Suppressor macrophage (primary cell): ENCODE measurements at regions not wholly inside any gene's neighbourhood (a gene's known extent, or its start where the extent isn't known, plus 50 kb on each side); places are given as distances from the start of the nearest gene placed in this dataset.
"Not testable (repeated sequence)": the region's sequence is repeated elsewhere in the genome, so short reads cannot be mapped to it uniquely, and the experiment has no call there.

Experiments used
- DNase-seq, 4 experiments: peaks; one replicate each; pipeline ENCODE4 v3.0.0-alpha.2; 2020 to 2022

DNA sequence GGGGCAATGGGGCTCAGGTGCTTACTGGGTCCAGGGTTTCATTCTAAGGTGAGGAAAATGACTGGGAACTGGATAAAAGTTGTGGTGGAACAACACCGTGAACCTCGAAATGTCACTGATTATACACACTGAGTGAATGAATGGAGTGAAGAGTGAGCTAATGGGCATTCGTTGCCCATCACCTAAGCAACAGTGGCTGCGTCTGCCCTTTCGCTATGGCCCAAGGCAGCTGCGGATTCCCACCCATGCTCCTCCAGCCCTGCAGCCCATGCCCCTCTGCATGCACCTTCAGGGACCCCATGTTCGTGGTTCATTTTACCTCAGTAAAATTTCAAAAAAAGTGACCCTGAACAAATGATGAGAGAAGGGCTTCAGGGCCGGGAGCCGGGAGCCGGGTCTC lies 196.3 kb downstream of the CTTN start:
- no peak for DNase-seq

DNA sequence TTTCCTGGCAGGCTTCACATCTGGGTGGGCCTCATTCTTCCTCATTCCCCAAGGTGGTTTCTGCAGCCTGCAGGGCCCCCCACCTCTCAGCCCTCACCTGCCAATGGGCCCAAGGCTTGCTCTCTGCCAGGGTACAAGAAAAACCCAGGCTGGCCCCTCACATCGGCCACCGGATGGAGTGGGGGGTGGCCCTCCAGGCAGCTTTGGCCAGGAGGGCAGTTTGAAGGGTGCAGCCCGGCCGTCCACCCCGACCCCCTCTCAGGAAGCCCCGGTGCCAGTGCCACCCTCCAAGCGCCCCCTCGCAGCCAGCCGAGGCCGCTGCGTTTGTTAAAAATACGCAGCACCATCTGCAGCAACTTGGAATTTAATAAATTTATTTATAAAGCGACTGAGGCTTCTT lies 196.7 kb downstream of the CTTN start:
- DNase-seq = no peak

DNA sequence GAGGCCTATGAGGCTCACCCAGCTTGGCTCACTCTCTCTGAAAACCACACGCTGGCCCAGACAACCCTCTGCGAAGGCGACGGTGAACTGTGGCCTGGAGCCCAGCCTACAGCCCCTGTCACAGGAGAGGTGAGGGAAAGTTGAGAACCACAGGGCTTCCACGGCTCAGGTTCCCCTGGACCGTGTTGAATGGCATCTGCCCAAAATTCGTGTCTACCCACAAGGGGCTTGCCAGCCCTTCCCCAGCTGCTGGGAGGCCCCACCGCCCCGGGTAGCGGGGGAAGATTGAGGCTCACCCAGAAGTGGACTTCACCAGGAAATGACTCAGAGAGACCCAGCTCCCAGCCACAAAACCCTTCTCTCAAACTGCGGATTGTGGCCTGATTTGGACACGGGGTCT lies 197.1 kb downstream of the CTTN start:
- no peak for DNase-seq

DNA sequence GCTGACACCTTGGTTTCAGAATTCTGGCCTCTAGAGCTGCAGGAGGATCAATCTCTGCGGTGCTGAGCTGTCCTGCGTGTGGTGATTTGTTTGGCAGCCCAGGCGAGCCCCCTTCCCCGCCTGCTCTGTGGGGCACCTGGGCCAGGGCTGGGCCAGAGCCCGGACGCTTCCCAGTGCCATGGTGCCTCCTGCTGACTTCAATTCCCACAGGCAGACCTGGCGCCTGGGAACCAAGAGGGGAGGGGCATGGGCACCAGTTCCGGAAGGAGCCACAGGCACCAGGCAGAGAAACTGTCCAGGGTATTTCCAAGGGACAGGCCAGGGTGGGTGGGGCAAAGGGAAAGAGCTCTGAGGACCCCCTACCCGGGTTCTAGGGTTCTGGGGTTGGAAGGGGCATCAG lies 197.8 kb downstream of the CTTN start:
- no peak for DNase-seq

DNA sequence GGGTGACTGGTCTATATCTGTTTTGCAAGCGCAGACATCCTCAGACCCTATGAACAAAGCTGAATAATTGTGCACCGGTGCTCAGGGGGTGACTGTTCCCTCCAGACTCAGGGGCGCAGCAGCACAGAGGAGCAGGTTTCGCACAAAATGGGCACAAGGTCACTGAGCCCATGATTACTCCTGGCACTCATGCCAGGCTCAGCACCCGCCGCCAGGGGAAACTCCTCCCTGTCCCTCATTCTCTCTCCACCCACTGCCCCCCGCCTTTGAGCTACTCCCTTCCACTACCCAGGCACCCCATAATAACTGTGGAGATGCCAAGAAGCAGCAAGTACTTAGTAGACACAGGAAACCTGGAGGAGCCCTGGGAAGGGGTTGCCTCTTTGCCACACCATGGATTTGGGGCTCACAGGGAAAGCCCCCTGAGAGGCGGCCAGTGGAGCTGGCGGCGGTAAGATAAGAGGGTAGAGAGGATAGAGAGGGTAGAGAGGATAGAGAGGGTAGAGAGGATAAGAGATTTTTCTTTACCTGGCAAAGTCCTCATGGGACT lies 198.8 kb downstream of the CTTN start:
- DNase-seq = no peak

DNA sequence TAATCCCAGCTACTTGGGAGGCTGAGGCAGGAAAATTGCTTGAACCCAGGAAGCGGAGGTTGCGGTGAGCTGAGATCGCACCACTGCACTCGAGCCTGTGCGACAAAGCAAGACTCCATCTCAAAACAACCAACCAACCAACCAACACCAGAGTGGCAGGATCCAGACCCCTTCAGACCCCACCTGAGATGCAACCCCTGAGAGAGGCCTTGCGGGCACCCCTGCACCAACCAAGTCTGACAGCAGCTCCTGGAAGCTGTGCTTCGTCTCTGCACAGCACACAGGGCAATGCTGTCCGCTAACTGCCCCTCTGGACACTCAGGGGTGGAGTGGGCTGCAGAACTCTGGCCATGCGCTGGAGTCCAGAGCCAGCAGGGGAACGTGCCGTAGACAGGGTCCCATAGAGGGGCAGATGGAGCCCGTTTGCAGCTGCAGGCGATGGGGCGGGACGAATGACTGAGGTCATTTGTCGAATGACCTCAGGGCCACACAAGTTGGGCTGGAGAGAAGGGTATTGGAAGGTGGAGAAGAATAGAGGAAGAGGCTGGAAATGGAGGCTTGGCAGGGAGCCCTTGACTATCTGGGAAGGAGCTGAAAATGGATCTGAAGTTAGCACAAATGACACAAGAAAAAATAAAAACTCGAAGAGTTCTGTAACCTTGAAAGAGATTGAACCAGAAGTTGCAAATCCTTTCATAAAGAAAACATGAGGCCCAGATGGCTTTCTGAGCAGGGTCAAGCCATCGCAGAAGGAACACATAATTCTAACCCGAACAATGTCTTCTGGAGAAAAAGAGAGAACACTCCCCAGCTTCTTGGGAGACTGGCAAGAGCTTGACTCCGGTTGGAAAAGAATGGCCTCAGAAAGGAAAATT lies 199.7 kb downstream of the CTTN start:
- peak in 1 of 4 experiments; percentile 5 for DNase-seq

DNA sequence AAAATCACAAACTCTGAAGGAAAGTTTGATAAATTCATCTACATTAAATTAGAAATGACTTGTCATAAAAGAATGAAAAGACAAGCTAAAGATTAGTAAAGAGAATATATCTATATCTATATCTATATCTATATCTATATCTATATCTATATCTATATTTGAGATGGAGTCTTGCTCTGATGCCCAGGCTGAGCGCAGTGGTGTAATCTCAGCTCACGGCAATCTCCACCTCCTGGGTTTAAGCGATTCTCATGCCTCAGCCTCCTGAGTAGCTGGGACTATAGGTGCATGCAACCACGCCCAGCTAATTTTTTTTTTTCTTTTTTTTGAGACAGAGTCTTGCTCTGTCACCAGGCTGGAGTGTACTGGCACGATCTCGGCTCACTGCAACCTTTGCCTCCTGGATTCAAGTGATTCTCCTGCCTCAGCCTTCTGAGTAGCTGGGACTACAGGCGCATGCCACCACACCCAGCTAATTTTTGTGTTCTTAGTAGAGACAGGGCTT lies 202.6 kb downstream of the CTTN start:
- DNase-seq = not testable (repeated sequence)

DNA sequence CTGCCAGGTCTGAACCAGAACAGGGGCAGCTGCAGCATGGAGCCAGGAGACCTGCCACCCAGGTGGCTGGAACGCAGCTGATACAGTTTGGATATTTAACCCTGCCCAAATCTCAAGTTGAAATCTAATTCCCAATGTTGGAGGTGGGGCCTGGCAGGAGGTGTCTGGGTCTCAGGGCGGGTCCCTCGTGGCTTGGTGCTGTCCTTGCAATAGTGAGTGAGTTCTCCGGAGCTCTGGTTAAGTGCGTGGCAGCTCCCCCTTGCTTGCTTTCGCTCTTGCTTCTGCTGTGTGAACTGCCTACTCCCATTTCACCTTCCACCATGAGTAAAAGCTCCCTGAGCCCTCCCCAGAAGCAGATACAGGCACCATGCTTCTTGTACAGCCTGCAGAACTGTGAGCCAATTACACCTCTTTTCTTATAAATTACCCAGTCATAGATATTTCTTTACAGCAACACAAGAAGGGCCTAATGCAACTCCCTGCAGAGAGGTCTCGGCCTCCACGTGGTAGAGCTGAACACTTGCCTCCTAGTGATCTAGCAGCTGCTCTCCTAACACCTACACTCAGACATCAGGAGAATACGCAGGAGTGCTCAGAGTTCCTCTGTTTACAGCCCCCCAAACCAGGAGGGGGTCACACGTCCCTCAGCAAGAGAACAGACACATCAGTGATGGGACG lies 203.7 kb downstream of the CTTN start:
- no peak for DNase-seq

DNA sequence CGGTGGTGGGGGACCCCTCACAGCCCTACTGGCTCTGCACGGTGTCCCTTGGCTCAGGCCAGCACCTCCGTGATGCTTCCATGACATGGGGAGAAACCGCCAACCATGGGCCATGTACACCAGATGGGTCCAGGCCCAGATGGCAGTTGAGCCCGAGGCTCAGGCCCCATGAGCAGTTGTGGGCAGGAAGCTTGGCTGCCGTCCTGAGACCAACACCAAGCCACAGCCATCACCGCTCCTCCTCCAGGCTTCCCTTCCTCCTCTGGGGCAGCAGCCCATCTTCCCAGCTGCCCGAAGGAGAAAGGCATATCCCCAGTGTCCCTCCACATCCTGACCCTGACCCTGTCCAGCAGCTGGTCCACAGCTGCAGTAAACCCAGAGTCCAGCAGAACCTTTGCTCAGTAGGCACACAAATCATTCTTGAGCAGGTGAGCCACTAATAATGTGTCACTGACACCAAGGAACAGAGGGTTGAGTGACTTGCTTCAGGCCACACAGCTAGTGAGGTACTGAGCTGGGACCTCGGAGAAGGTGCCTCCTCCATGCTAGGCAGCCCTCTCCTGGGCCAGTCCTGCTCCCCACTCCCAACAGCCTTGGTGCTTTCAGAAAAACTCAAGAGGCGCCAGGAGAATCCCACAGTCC lies 204.9 kb downstream of the CTTN start:
- DNase-seq = no peak

DNA sequence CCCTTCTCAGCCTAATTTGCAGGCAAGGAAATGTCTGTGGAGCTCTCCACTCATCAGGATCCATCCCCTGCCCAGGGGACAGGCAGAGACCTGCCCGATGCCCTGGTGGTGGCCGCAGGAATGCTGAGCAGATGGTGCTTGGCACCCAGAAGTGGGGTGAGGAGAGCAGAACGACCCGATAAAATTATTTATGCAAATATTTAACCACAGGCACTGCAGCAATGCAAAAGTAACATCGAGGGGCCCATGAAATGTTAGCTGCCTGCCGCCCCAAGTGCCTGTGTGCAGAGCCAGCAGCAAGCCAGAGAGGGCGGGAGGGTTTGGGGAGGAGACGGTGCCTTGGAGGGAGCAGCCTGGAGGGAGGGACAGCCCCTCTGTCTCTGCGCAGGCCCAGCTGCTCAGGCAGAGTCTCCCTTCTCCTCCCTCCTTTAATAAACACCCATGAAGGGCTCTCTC lies 205.5 kb downstream of the CTTN start:
- no peak for DNase-seq

DNA sequence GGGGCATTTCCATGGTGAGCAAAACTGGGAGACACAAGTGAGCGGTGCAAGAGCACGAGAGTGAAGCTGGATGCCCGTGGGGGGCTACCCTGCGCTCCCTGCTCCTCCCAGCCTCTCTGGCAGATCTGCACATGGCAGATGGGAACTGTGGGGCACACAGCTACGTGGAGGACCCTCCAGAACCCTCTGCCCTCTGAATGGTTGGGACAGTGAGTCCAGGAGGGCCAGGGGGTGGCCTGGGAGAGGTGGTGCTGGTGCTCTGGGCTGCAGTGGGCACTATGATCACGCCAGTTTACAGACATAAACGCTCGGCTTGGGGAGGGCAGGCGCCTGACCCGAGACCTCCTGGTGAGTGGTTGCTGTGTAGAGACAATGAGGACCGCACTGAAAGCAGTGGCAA lies 205.9 kb downstream of the CTTN start:
- no peak for DNase-seq

DNA sequence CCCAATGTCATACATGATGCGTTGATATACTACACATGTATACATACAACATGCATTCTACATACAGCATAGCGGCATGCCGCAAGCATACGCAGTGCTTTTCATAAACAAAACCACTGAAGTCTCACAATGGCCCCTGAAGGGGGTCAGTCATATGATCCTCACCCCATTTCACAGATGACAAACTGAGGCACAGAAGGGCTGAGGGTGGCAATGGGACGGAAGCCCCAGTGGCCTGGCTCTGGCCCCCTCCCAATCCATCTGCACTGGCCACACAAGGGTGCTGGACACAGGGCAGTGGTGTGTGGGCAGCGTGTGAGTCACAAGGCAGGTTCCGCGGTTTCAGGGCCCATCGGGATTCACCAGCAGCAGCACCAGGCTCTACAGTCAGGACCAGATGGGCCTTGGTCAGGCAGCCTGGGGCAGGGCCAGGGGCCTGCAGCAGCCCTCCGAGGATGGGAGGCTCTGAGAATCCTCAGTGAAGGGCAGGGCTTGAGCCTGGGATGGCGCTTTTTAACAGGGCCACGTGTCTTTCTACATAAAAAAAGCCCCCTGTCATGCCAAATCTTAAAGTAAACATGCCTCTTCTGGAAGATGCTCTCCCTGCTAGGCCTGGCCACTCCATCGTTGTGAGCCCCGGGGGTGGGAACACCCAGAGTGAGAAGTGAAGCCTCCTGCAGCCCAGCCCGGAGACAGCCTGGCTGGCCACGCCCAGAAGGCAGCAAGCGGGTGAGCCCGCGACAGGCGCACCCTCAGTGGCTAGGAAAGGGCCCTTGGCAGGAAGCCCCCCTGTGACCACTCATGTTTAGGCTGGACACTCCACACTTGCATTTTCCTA lies 206.5 kb downstream of the CTTN start:
- DNase-seq = no peak

DNA sequence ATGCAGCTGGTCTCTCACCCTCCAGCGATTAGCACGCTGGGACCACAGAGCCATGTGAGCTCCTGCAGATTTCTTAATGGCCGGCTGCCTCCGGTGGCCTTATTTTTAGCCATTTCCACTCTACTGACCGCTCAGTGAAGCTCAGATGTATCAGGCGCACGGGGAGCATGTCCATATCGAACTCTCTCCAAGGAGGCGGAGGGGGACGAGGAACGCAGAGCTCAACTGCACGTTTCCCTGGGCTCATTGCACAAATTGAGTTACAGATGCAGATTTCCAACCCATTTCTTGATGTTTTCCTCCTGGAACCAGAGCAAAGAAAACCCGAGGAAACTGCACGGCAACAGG lies 207.1 kb downstream of the CTTN start:
- no peak for DNase-seq

DNA sequence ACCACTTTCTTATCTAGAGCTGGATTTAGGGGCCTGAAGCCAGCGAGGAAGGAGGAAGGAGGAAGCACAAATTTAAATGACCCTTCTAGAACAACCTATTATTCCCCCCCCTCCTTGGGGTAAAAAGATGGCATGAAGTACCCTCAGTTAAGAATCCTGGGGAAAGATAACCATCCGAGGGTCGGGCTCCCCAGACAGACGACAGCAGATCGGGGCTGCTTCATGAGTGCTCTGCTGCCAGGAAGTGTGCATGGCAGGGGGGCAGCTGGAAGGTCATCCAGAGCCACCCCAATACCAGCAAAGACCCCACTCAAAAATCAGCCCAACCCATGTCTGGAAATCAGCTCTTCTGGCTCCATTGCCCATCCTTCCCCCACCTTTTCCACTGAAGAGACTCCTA lies 207.5 kb downstream of the CTTN start:
- no peak for DNase-seq

DNA sequence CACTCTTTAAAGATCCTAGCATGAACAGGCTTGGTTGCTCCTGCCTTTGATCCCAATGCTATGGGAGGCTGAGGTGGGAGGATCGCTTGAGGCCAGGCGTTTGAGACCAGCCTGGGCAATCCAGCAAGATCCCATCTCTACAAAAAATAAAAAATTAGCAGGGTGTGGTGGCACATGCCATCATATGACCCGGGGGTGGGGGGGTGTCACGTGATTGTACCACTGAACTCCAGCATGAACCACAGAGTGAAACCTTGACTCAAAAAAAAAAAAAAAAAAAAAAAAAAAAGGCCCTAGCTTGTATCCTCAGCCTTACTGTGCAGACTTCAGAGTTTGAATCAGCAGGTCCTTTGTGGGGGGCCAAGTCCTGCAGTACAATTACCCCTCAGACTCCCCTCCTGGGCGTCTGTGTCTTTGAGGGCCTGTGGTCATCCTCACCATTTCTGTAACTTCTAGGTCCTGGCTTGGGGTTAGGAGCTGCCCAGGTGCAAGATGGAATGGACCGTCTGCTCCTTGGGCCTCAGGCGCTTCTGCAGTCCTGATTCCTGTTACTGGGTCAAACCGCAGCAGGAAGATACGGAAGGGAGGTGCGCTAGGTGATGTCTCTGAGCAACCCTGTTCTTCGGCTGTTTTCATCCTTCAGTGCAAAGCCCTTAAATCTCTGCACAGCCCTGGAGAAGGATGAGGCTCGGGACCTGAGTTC lies 208.1 kb downstream of the CTTN start:
- DNase-seq = no peak

DNA sequence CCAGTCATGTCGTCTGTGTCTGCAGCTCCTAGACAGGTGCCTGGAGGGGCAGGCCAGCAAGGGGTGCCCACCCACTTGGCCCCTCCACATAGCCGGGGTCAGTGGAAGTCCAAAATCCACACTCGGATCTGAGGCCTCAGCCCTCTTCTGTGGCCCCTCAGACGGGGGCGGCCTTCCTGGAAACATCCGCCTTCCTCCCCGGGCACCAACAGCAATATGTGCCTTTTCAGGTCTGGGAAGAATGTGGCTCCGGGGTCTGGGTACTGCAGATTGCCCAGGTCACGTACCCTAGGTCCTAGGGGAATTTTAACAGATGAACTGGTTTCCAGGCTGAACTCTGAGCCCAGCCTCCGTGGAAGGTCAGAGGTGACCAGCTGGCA lies 208.6 kb downstream of the CTTN start:
- no peak for DNase-seq

DNA sequence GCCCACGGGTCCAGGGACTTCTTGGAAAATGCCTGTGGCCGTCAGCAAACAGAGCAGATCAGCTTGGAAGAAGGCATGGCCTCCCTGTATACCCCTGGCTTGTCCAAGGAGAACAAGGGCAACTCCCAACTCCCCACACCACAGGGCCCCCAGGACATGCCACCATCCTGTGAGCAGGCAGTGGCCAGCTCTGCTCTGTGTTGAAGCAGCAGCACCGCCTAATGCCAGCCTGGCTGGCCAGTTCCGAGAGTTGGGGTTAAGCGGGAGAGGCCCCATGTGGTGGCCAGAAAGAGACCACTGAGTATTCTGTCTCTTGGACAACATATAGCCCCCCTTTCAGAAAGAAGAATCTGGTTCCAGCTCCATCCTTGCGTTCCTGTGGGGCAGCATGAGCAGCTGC lies 209.2 kb downstream of the CTTN start:
- DNase-seq = no peak

DNA sequence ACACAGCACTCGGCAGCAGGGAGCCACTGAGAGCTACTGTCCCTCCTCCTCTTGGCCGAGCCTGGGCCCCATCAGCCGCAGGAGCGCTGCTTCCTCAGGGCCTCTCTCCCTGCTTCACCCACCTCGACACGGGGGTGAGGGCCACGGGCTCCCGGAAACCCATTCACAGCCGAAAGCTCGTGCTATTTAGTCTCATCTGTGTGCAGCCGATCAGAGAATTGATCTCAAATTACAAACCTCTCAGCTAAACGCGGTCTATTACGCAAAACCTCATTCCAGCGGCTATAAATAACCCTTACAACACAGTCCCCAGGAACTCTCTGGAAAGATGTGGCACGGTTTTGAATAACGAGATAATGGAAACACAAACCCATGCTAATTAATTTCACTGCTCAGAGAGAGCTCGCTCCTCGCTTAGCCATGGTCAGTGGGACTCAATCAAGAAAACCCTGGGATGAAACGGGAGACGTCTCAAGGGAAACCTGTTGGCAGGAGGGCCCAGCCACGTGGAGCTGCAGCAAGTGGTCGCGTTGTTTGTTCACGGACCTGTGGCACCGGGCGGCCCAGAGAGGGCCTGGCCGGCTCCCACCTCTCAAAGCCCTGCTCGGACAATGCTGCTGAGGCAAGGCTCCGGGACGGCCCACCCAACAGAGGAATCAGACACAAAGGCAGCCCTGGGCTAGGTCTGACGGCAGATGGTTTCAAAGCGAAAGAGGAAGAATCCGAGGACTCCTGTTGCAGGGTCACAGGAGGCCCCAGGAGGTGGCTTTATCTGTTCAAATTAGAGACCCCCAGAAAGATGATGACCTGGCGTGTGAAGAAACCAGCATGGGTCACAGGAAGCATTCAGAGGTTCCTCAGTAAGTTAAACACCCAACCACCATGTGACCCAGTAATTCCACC lies 210.5 kb downstream of the CTTN start:
- DNase-seq = peak in 1 of 4 experiments; percentile 13

DNA sequence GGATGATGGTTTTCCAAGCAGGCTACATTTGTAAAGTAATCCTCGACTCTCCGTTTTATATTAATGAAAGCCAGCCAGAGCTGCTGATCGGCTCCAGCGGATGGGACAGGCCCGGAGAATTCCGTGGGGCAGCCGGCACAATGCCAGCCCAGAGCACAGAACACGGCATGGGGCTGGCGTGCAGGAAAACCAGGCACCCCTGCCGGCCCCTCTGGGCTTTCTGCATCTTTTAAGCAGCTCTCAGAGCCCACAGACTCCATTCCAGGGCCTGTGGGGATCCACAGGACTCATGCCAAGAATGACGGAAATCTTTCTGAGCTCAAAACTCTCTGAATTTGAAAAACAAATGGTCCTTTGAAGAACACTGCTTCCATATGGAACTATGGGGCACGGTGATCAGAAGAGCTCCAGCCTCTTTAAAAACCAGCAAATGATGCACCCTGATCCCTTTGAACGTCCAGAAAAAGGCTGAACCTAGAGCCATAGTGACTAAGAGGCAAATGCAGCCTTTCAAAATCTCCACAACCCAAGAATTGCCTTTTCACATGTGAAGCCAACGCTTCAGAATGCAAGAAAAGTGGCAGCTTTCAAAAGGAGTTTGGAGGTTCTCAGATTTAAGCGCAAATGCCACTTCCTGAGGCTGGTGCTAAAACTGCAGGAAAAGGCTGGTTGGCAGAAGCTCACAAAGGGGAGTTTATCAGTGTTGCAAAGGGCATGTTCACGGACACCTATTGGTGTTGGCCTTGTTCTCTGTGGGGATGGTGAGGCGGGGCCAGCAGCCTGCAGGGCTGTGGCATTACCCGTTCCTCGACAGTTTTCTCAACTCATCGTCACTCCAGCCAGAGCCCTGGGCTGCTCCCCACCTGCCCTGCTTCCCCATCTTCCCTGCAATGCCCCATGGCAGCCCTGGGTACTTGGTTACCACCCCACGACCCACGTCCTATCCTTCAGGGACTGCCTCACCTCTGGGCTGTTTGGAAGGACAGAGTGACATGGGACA lies 212.5 kb downstream of the CTTN start:
- DNase-seq = no peak
